HEK293 (cell line): ENCODE measurements at regions not wholly inside any gene's neighbourhood (a gene's known extent, or its start where the extent isn't known, plus 50 kb on each side); places are given as distances from the start of the nearest gene placed in this dataset.

ENCODE experiments used
- CTCF ChIA-PET: fragments of 350-600 bp; formaldehyde crosslinking; extraction: SDS; loops from one replicate; lab custom pipeline; 2021; ENCODE audit warnings: antibody characterized with exemption; lab: Yijun Ruan, JAX
- POLR2A ChIA-PET: fragments of 300-600 bp; formaldehyde crosslinking; extraction: SDS; loops from one replicate; lab custom pipeline; 2020; ENCODE audit warnings: antibody characterized with exemption, inconsistent platforms; lab: Yijun Ruan, JAX
- H3K27ac ChIP-seq: fragments of 200-500 bp; sonication (Bioruptor generic); 2 replicates; pipeline ENCODE4 v1.5.1; 2014; ENCODE audit warnings: low read depth, low read length, control low read depth, inconsistent platforms; ENCODE audit errors: extremely low read depth
- H3K36me3 ChIP-seq, 2 experiments: fragments of 200-500 bp in 1 of 2; sonication (Bioruptor generic) in 1 of 2; 1 replicate in 1 of 2; 2 replicates in 1 of 2; pipeline ENCODE4 v1.5.1; 2014 to 2017; ENCODE audit warnings: inconsistent platforms in 2 of 2, low read length in 2 of 2; ENCODE audit not compliant: control insufficient read depth in 2 of 2, insufficient read depth in 1 of 2
- H3K4me1 ChIP-seq: fragments of 200-500 bp; sonication (Bioruptor generic); 2 replicates; pipeline ENCODE4 v1.5.1; 2014; ENCODE audit warnings: mild to moderate bottlenecking, low read length, inconsistent platforms; ENCODE audit not compliant: control insufficient read depth, insufficient read depth
- H3K4me3 ChIP-seq: 2 replicates; pipeline ENCODE4 v1.5.1; 2011; ENCODE audit warnings: low read depth, mild to moderate bottlenecking, control low read depth, low read length, moderate library complexity
- H3K9me3 ChIP-seq: fragments of 200-500 bp; sonication (Bioruptor generic); 2 replicates; pipeline ENCODE4 v1.5.1; 2014; ENCODE audit warnings: low read depth, low read length, inconsistent platforms; ENCODE audit not compliant: control insufficient read depth, insufficient read depth
- BCL11B ChIP-seq: fragments of 450-650 bp; formaldehyde crosslinking; IDR thresholded peaks from 2 replicates; pipeline ENCODE4 v1.5.1; 2016; ENCODE audit warnings: low read depth, missing biosample characterization, missing genetic modification characterization
- REPIN1 ChIP-seq: fragments of 450-650 bp; formaldehyde crosslinking; IDR thresholded peaks from 2 replicates; pipeline ENCODE4 v1.5.1; 2017; ENCODE audit warnings: missing biosample characterization, missing genetic modification characterization, low read depth
- ZBTB8A ChIP-seq: fragments of 450-650 bp; formaldehyde crosslinking; IDR thresholded peaks from 2 replicates; pipeline ENCODE4 v1.5.1; 2016; ENCODE audit warnings: missing biosample characterization, missing genetic modification characterization
- ZNF174 ChIP-seq: fragments of 450-650 bp; formaldehyde crosslinking; IDR thresholded peaks from 2 replicates; pipeline ENCODE4 v1.5.0; 2017; ENCODE audit warnings: missing biosample characterization, mild to moderate bottlenecking, missing genetic modification characterization
- ZNF24 ChIP-seq: fragments of 450-650 bp; formaldehyde crosslinking; IDR thresholded peaks from 2 replicates; pipeline ENCODE4 v1.5.1; 2016; ENCODE audit warnings: missing biosample characterization, missing genetic modification characterization
- ZNF266 ChIP-seq: fragments of 450-650 bp; formaldehyde crosslinking; IDR thresholded peaks from 2 replicates; pipeline ENCODE4 v1.5.1; 2016; ENCODE audit warnings: missing biosample characterization, missing genetic modification characterization, low read depth
- ZNF292 ChIP-seq: fragments of 450-650 bp; formaldehyde crosslinking; IDR thresholded peaks from 2 replicates; pipeline ENCODE4 v1.5.1; 2016; ENCODE audit warnings: low read depth, missing biosample characterization, missing genetic modification characterization, borderline replicate concordance
- ZNF350 ChIP-seq: fragments of 450-650 bp; formaldehyde crosslinking; IDR thresholded peaks from 2 replicates; pipeline ENCODE4 v1.5.0; 2017; ENCODE audit warnings: missing biosample characterization, mild to moderate bottlenecking, missing genetic modification characterization
- ZNF549 ChIP-seq: fragments of 450-650 bp; IDR thresholded peaks from 2 replicates; pipeline ENCODE4 v1.5.1; 2018; ENCODE audit warnings: missing biosample characterization, missing genetic modification characterization, mild to moderate bottlenecking, inconsistent platforms, moderate library complexity
- TF ChIP-seq, protein P1 (sequence below): fragments of 450-650 bp; formaldehyde crosslinking; IDR thresholded peaks from 2 replicates; pipeline ENCODE4 v1.5.1; 2016; ENCODE audit warnings: missing biosample characterization, missing genetic modification characterization
- TF ChIP-seq, protein P2 (sequence below): fragments of 450-650 bp; formaldehyde crosslinking; IDR thresholded peaks from 2 replicates; pipeline ENCODE4 v1.5.1; 2017; ENCODE audit warnings: missing biosample characterization, missing genetic modification characterization
- TF ChIP-seq, protein P3 (sequence below): fragments of 450-650 bp; formaldehyde crosslinking; IDR thresholded peaks from 2 replicates; pipeline ENCODE4 v1.5.1; 2017; ENCODE audit warnings: missing biosample characterization, missing genetic modification characterization
- TF ChIP-seq, protein P4 (sequence below): fragments of 450-650 bp; formaldehyde crosslinking; IDR thresholded peaks from 2 replicates; pipeline ENCODE4 v1.5.1; 2016; ENCODE audit warnings: missing biosample characterization, missing genetic modification characterization, low read depth

DNA sequence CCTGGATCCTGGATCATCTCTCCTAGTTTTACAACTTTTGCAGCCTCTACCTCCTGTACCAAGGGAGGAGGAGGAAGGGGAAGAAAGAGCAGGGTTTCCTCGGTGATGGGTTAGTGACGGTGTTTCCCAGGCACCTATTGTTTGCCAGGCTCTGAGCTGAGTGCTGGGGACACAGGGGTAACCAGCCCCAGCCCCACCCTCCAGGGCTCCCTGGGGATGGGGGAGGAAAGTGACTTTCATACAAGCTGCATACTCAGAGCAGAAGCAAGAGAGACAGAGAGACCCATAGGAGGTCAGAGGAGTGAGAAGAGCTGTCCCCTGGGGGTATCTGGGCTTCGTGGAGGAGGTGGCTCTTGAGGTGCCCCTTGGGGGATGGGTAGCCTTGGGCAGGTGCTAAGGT, 89.4 kb upstream of the THY1 start:
- Histone ChIP-seq H3K4me1 (no peaks in the 10 kb centered on the region), H3K36me3 (no peaks in the 10 kb centered on the region), H3K27ac (no peak overlapping the region), H3K9me3 (no peaks in the 10 kb centered on the region), H3K4me3 (no peak overlapping the region)
- POLR2A ChIA-PET, result no interaction called here
- no peak for TF ChIP-seq REPIN1 (tag by site-specific recombination)
- TF ChIP-seq ZNF292 (tag by site-specific recombination), result no peak
- TF ChIP-seq ZNF549 (tag by site-specific recombination), result no peak
- CTCF ChIA-PET, result interaction anchor here (1.2 kb wide), 1 partner anchor 22 kb away, joined by 6 read pairs; no protein-coding TSS in a partner anchor

DNA sequence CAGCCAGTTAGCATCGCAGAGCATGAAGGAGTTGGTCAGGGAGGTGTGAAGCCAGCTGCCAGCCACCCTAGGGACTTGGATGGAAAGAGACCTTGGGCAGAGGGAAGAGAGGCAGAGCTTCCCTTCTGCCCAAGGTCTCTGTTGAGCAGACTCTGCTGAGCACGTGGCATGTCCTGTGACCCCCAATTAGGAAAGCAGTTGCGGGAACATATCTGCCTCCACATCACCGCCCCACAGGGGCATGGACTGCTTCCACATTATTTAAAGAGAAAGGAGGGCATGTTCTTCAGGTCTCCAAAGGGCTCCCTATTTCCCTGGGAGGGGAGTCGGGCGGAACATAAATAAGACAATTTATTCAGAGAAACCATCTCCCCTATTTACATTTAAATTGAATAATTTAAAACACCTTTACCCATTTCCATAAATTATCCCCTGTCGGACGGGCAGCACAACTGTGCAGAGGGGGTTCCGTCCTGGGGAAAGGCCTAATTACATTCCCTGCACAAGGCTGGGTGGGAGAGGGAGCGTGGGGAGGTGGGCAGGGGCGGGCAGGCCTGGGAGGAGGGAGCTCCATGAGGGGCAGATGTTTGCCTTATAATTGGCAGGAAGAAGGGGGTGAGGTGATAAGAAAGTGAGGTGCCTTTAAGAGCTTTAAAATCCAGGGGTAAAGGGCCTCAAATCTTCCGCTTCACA, 88.8 kb upstream of the THY1 start:
- CTCF ChIA-PET, result interaction anchor here (1.2 kb wide), 1 partner anchor 23 kb away, joined by 6 read pairs; no protein-coding TSS in a partner anchor

More for the DNA sequence above, 88.8 kb upstream of the THY1 start:
- Histone ChIP-seq H3K27ac (no peak overlapping the region), H3K9me3 (no peaks in the 10 kb centered on the region), H3K4me1 (no peaks in the 10 kb centered on the region), H3K36me3 (no peaks in the 10 kb centered on the region), H3K4me3 (no peak overlapping the region)
- no peak for TF ChIP-seq ZNF350 (tag by site-specific recombination)
- TF ChIP-seq, protein P1, sequence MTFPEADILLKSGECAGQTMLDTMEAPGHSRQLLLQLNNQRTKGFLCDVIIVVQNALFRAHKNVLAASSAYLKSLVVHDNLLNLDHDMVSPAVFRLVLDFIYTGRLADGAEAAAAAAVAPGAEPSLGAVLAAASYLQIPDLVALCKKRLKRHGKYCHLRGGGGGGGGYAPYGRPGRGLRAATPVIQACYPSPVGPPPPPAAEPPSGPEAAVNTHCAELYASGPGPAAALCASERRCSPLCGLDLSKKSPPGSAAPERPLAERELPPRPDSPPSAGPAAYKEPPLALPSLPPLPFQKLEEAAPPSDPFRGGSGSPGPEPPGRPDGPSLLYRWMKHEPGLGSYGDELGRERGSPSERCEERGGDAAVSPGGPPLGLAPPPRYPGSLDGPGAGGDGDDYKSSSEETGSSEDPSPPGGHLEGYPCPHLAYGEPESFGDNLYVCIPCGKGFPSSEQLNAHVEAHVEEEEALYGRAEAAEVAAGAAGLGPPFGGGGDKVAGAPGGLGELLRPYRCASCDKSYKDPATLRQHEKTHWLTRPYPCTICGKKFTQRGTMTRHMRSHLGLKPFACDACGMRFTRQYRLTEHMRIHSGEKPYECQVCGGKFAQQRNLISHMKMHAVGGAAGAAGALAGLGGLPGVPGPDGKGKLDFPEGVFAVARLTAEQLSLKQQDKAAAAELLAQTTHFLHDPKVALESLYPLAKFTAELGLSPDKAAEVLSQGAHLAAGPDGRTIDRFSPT (tag by site-specific recombination), result no peak
- TF ChIP-seq, protein P2, sequence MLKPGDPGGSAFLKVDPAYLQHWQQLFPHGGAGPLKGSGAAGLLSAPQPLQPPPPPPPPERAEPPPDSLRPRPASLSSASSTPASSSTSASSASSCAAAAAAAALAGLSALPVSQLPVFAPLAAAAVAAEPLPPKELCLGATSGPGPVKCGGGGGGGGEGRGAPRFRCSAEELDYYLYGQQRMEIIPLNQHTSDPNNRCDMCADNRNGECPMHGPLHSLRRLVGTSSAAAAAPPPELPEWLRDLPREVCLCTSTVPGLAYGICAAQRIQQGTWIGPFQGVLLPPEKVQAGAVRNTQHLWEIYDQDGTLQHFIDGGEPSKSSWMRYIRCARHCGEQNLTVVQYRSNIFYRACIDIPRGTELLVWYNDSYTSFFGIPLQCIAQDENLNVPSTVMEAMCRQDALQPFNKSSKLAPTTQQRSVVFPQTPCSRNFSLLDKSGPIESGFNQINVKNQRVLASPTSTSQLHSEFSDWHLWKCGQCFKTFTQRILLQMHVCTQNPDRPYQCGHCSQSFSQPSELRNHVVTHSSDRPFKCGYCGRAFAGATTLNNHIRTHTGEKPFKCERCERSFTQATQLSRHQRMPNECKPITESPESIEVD (tag by site-specific recombination), result no peak
- TF ChIP-seq ZNF174 (tag by site-specific recombination), result no peak
- no peak for TF ChIP-seq ZNF24 (tag by site-specific recombination)
- no peak for TF ChIP-seq ZBTB8A
- TF ChIP-seq ZNF549 (tag by site-specific recombination), result no peak
- TF ChIP-seq ZNF292 (tag by site-specific recombination), result no peak
- TF ChIP-seq, protein P3, sequence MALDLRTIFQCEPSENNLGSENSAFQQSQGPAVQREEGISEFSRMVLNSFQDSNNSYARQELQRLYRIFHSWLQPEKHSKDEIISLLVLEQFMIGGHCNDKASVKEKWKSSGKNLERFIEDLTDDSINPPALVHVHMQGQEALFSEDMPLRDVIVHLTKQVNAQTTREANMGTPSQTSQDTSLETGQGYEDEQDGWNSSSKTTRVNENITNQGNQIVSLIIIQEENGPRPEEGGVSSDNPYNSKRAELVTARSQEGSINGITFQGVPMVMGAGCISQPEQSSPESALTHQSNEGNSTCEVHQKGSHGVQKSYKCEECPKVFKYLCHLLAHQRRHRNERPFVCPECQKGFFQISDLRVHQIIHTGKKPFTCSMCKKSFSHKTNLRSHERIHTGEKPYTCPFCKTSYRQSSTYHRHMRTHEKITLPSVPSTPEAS (tag by site-specific recombination), result no peak
- no peak for TF ChIP-seq BCL11B
- TF ChIP-seq ZNF266, result no peak
- TF ChIP-seq, protein P4, sequence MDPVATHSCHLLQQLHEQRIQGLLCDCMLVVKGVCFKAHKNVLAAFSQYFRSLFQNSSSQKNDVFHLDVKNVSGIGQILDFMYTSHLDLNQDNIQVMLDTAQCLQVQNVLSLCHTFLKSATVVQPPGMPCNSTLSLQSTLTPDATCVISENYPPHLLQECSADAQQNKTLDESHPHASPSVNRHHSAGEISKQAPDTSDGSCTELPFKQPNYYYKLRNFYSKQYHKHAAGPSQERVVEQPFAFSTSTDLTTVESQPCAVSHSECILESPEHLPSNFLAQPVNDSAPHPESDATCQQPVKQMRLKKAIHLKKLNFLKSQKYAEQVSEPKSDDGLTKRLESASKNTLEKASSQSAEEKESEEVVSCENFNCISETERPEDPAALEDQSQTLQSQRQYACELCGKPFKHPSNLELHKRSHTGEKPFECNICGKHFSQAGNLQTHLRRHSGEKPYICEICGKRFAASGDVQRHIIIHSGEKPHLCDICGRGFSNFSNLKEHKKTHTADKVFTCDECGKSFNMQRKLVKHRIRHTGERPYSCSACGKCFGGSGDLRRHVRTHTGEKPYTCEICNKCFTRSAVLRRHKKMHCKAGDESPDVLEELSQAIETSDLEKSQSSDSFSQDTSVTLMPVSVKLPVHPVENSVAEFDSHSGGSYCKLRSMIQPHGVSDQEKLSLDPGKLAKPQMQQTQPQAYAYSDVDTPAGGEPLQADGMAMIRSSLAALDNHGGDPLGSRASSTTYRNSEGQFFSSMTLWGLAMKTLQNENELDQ (tag by site-specific recombination), result no peak
- POLR2A ChIA-PET, result no interaction called here
